ENCODE measurements at regions not wholly inside any gene's neighbourhood (a gene's known extent, or its start where the extent isn't known, plus 50 kb on each side); places are given as distances from the start of the nearest gene placed in this dataset.

DNA sequence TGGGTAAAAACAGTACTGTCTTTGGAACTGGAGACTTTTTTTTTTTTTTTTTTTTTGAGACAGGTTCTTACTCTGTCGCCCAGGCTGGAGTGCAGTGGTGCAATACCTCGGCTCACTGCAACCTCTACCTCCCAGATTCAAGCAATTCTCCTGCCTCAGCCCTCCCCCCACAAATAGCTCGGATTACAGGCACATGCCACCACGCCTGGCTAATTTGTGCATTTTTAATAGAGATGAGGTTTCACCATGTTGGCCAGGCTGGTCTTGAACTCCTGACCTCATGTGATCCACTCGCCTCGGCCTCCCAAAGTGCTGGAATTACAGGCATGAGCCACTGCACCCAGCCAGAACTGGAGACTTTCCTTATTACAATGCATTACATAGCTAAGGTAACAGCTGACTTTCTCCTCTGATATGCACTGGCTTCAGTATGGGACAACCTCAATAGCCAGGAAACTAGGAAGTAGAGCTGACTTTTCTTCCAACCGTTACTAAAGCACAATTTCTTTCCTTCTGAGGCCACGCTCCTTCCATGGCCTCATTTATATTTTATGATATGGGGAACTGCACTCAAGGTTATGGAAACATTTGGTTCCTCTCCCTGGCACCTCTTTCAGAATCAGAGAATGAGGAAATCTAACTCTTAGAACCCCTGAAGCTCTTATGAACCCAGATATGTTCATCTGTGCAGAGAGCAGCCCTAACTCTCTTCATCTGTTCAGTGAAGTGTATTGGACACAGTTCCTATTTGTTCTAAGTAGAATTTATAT, 53.5 kb upstream of the FAM9B start:
- no peaks in the 10 kb centered on the region for H3K27me3 ChIP-seq (ENCODE audit: insufficient read depth, poor library complexity, severe bottlenecking)
- no peak overlapping the region for H3K27ac ChIP-seq (replicated peaks)
- TF ChIP-seq, protein P1, sequence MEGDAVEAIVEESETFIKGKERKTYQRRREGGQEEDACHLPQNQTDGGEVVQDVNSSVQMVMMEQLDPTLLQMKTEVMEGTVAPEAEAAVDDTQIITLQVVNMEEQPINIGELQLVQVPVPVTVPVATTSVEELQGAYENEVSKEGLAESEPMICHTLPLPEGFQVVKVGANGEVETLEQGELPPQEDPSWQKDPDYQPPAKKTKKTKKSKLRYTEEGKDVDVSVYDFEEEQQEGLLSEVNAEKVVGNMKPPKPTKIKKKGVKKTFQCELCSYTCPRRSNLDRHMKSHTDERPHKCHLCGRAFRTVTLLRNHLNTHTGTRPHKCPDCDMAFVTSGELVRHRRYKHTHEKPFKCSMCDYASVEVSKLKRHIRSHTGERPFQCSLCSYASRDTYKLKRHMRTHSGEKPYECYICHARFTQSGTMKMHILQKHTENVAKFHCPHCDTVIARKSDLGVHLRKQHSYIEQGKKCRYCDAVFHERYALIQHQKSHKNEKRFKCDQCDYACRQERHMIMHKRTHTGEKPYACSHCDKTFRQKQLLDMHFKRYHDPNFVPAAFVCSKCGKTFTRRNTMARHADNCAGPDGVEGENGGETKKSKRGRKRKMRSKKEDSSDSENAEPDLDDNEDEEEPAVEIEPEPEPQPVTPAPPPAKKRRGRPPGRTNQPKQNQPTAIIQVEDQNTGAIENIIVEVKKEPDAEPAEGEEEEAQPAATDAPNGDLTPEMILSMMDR (IDR thresholded peaks at IDR 0.05; ENCODE audit: insufficient read depth, low read length): no peak
- TF ChIP-seq POLR2AphosphoS5 (IDR thresholded peaks at IDR 0.05; ENCODE audit: low read depth): no peak
- TF ChIP-seq SPI1 (IDR thresholded peaks at IDR 0.05; ENCODE audit: borderline replicate concordance, low read depth): peak; percentile 66; the same call in 1 of the 2 replicates
- no peak for TF ChIP-seq GABPA (IDR thresholded peaks at IDR 0.05; ENCODE audit: low read depth)
- H3K4me3 ChIP-seq (replicated peaks; ENCODE audit: insufficient read depth, low read length): no peak overlapping the region
- DNase-seq (ENCODE audit: low read depth in 1 of 2, low spot score in 1 of 2): no peak

DNA sequence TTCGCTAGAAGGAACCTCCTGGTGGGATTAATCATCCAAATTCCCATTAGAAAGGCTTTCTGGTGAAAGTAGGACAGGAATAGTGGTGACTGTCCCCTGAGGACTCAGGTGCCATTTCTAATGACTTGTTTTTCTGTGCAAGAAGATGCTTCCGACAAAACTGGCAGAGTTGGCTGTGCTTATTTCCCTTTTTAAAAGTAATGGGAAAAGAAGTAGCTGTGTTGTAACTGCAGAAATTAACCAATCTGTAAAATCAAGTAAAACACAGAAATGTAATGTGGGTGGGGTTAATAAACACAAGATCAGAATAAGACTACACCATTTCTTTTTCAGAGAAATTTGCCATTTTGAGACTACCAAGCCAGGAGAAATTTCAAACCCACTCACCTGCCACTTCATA, 55.0 kb upstream of the FAM9B start:
- no peak for DNase-seq (ENCODE audit: low read depth in 1 of 2, low spot score in 1 of 2)
- TF ChIP-seq, protein P1 (IDR thresholded peaks at IDR 0.05; ENCODE audit: insufficient read depth, low read length): no peak
- TF ChIP-seq SPI1 (IDR thresholded peaks at IDR 0.05; ENCODE audit: borderline replicate concordance, low read depth) (no peak), POLR2AphosphoS5 (IDR thresholded peaks at IDR 0.05; ENCODE audit: low read depth) (no peak), GABPA (IDR thresholded peaks at IDR 0.05; ENCODE audit: low read depth) (no peak)
- TF ChIP-seq, protein P2, sequence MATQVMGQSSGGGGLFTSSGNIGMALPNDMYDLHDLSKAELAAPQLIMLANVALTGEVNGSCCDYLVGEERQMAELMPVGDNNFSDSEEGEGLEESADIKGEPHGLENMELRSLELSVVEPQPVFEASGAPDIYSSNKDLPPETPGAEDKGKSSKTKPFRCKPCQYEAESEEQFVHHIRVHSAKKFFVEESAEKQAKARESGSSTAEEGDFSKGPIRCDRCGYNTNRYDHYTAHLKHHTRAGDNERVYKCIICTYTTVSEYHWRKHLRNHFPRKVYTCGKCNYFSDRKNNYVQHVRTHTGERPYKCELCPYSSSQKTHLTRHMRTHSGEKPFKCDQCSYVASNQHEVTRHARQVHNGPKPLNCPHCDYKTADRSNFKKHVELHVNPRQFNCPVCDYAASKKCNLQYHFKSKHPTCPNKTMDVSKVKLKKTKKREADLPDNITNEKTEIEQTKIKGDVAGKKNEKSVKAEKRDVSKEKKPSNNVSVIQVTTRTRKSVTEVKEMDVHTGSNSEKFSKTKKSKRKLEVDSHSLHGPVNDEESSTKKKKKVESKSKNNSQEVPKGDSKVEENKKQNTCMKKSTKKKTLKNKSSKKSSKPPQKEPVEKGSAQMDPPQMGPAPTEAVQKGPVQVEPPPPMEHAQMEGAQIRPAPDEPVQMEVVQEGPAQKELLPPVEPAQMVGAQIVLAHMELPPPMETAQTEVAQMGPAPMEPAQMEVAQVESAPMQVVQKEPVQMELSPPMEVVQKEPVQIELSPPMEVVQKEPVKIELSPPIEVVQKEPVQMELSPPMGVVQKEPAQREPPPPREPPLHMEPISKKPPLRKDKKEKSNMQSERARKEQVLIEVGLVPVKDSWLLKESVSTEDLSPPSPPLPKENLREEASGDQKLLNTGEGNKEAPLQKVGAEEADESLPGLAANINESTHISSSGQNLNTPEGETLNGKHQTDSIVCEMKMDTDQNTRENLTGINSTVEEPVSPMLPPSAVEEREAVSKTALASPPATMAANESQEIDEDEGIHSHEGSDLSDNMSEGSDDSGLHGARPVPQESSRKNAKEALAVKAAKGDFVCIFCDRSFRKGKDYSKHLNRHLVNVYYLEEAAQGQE (IDR thresholded peaks at IDR 0.05; ENCODE audit: insufficient replicate concordance, low read depth): no peak
- Histone ChIP-seq H3K4me3 (replicated peaks; ENCODE audit: insufficient read depth, low read length) (no peak overlapping the region), H3K27me3 (ENCODE audit: insufficient read depth, poor library complexity, severe bottlenecking) (no peaks in the 10 kb centered on the region), H3K27ac (replicated peaks) (no peak overlapping the region)

DNA sequence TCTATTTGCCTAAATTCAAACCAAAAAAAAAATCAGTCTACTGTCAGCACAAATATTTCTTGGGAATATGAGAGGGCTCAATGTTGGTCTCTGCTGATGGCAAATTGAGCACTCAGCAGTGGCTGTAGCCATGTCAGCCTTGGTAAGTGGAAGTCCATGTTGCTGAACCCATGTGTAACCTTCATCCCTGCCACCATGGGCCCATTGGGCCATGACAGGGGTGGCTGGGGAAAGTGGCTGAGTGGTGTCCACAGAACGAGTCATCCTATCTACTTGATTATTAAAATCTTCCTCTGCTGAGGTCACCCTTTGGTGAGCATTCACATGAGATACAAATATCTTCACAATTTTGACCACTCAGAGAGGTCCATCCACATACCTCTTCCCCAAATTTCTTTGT, 56.8 kb upstream of the FAM9B start:
- H3K4me3 ChIP-seq (replicated peaks; ENCODE audit: insufficient read depth, low read length): no peak overlapping the region
- DNase-seq (ENCODE audit: low read depth in 1 of 2, low spot score in 1 of 2): no peak
- TF ChIP-seq POLR2AphosphoS5 (IDR thresholded peaks at IDR 0.05; ENCODE audit: low read depth) (no peak), SPI1 (IDR thresholded peaks at IDR 0.05; ENCODE audit: borderline replicate concordance, low read depth) (no peak), GABPA (IDR thresholded peaks at IDR 0.05; ENCODE audit: low read depth) (no peak)
- TF ChIP-seq, protein P2 (IDR thresholded peaks at IDR 0.05; ENCODE audit: insufficient replicate concordance, low read depth): no peak
- TF ChIP-seq, protein P1 (IDR thresholded peaks at IDR 0.05; ENCODE audit: insufficient read depth, low read length): no peak
- no peak overlapping the region for H3K27ac ChIP-seq (replicated peaks)
- no peaks in the 10 kb centered on the region for H3K27me3 ChIP-seq (ENCODE audit: insufficient read depth, poor library complexity, severe bottlenecking)
